ENCODE measurements at regions not wholly inside any gene's neighbourhood (a gene's known extent, or its start where the extent isn't known, plus 50 kb on each side); places are given as distances from the start of the nearest gene placed in this dataset.

DNA sequence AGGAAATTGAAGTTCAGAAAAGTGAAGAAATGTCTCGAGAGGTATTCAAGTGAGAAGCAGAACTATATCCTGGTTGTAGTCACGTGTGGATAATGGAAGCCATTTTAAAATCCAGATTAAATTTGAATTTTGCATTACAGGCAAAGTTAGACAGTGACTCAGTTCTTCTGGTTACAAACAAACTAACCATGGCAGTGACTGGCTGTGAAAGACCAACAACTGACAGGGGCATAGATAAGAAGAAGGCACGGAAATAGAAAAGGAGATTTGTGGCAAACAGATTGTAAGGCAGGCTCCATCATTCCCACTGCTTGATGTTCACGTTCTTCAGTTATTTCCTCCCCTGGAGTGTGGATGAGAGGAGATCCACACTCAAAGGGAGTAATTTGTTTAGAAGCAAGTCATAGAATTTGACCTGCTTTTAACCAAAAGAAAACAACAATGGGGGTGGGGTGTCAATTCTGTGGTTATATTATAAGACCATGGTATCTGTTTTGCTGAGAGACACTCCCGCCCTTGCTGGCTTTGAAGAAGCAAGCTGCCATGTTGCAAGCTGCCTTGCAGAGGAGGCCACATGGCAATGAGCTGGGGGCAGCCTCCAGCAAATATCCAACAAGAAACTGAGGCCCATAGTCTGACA, 795.3 kb downstream of the VRK1 start:
- no peak for DNase-seq (ENCODE audit: low spot score in 2 of 2)
- FAIRE-seq: no peak

- no peak for FAIRE-seq
- no peak for DNase-seq (ENCODE audit: low spot score in 2 of 2)
These were observed 797.1 kb downstream of the VRK1 start for GRCh38 chr14:97594306-97594705.

DNA sequence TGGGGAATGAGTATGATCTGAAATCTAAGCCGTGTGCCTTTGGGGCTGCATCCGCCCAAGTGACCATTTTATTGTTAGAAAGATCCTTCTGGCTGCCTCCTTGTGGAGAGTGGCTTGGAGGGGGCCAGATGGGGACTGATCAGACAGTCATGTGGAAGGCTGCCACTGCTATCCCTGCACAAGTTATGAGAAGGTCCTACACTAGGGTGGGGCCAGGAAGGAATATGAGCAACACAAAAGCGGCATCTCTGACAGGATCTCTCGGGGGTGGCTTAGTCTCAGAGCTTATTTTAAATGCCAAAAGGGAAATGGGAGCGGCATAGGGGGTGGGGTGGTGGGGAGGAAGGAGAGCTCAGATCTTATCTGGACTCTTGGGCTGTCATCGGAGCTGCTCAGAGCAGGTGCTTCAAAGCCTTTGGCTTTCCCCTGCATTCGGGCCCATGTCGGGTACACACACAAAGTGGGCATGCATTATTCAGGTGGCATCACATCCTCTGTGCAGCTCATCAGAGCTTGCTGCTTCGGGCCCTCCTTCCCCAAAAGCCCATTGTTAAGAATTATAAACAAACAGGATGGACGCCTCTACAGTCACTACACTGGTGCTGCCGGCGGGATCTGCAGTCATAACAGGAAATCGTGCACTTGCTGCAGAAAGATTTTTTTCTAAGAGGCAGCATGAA, 805.4 kb downstream of the VRK1 start:
- DNase-seq (ENCODE audit: low spot score in 2 of 2) (no peak), FAIRE-seq (no peak)

- FAIRE-seq: no peak
- DNase-seq (ENCODE audit: low spot score in 2 of 2): no peak
These were observed 806.0 kb downstream of the VRK1 start for GRCh38 chr14:97603201-97603600.

DNA sequence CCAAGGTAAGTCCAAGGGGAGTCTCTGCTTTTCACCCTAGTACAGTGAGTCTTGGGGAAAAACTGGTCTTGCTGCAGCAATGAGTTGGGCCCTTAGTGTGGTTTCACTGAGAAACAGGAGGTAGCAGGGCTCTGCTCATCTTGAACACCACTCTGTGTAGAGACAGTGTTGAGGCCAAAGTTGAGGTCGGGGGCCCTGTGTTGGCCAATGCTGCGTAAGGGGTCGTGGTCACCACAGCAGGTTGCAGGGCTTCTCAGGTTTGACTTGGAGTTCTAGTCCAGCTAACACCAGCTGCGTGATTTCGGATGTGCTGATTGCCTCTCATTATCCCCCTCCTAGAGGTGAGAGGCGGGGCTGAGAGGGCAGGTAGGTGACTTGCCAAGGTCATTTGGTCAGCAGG, 807.5 kb downstream of the VRK1 start:
- no peak for FAIRE-seq
- no peak for DNase-seq (ENCODE audit: low spot score in 2 of 2)

DNA sequence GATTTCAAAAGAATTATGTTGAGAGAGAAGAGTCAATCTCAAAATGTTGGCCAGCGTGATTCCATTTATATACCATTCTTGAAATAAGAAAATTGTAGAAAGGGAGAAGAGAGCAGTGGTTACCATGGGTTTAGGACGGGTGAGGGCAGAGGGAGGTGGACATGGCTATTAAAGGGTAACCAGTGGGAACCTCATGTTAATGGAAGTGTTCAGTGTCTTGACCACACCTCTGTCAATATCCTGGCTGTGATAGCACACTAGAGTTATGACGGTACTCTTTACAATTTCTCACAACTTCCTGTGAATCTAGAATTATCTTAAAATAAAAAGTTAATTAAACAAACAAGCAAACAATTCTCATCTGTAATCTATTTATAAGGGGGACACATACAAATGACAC, 821.2 kb downstream of the VRK1 start:
- FAIRE-seq (no peak), DNase-seq (ENCODE audit: low spot score in 2 of 2) (no peak)

GRCh38 chr14:97618917-97619690, 821.9 kb downstream of the VRK1 start:
- DNase-seq (ENCODE audit: low spot score in 2 of 2) (no peak), FAIRE-seq (no peak)

DNA sequence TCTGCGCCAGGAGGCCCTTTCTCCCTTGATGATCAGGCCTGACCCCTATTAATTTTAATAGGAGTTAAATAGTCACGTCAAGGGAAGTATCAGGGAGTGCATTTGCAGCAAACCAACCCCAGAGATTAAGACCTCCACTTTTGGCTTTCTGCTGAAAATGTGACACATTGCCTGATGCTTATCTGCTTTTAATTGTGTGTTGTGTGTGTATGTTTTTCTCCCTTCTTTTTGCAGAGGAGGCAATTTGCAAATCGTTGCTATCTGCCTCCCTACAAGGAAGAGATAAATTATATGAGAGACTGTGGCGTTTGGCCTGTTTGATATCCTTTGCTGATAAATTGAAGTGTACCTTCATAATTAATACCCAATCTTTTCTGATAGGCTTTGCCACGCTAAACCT, 822.9 kb downstream of the VRK1 start:
- DNase-seq (ENCODE audit: low spot score in 2 of 2) (no peak), FAIRE-seq (no peak)

DNA sequence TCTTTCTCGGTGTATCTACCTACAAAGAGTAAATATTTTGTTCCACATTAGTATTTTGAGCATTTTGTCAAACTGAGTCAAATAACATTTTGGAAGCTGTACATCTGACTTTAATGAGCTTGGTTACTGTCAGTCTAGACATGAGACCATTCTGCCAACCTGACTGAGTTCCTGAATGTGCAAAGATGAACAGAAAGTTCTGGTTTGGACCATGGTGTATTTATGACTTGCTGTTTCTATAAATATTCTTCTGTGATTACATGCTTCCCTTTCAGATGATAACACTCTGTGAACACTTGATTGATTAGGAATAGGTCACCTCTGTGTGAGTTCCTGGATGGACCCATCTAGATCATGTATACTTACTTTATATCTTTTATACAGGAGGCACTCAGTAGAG, 827.8 kb downstream of the VRK1 start:
- no peak for DNase-seq (ENCODE audit: low spot score in 2 of 2)
- FAIRE-seq: no peak

- FAIRE-seq (no peak), DNase-seq (ENCODE audit: low spot score in 2 of 2) (no peak)
These were observed 828.3 kb downstream of the VRK1 start for GRCh38 chr14:97625477-97625876.

DNA sequence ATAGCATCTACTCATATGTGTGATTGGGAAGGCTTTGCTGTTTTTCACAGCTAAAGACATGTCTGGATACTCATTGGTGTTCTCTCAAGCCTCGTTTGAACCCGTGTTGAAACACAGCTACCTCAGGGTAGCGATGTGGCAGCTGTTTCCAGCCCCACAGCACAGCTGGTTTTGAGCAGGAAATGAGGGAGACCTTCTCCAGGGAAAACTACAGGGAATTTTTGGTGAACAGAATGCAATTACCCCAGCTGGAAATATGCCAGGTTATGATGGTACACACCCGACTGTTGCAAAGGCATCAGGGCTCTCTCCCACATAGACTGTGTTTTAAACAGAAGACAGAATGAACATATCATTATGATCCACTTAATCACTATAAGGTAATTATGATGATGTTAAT, 828.9 kb downstream of the VRK1 start:
- FAIRE-seq: no peak
- DNase-seq (ENCODE audit: low spot score in 2 of 2): no peak

GRCh38 chr14:97630249-97630648, 833.1 kb downstream of the VRK1 start:
- DNase-seq (ENCODE audit: low spot score in 2 of 2) (no peak), FAIRE-seq (no peak)

- FAIRE-seq: no peak
- DNase-seq (ENCODE audit: low spot score in 2 of 2): no peak
These were observed 836.1 kb downstream of the VRK1 start for GRCh38 chr14:97633131-97633738.

GRCh38 chr14:97634751-97635150, 837.6 kb downstream of the VRK1 start:
- DNase-seq (ENCODE audit: low spot score in 2 of 2): peak in 1 of 2 donors; percentile 5
- no peak for FAIRE-seq

- FAIRE-seq: no peak
- no peak for DNase-seq (ENCODE audit: low spot score in 2 of 2)
These were observed 841.7 kb downstream of the VRK1 start for GRCh38 chr14:97638864-97639263.

GRCh38 chr14:97640031-97640430, 842.8 kb downstream of the VRK1 start:
- FAIRE-seq: no peak
- DNase-seq (ENCODE audit: low spot score in 2 of 2): no peak

- FAIRE-seq (no peak), DNase-seq (ENCODE audit: low spot score in 2 of 2) (no peak)
These were observed 844.6 kb downstream of the VRK1 start for GRCh38 chr14:97641827-97642226.

DNA sequence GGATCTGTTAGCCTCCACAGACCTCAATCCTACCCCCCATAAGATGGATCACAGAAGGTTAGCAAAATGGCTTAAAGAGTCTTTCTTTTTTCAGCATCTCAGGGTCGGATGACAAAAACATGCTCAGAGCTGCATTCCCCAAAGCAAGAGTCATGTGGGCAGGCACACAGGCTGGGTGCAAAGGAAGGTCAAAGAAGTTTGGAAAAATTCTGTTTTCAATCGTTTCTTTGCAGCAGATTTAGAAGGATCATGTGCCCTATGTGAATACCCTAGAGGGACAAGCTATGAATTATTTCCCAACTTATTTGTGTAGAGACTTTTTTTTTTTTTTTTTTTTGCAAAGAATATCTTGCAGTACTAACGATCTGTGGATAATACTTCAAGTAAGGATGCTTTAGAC, 845.4 kb downstream of the VRK1 start:
- no peak for FAIRE-seq
- DNase-seq (ENCODE audit: low spot score in 2 of 2): no peak

GRCh38 chr14:97644365-97644764, 847.2 kb downstream of the VRK1 start:
- FAIRE-seq: no peak
- DNase-seq (ENCODE audit: low spot score in 2 of 2): no peak

DNA sequence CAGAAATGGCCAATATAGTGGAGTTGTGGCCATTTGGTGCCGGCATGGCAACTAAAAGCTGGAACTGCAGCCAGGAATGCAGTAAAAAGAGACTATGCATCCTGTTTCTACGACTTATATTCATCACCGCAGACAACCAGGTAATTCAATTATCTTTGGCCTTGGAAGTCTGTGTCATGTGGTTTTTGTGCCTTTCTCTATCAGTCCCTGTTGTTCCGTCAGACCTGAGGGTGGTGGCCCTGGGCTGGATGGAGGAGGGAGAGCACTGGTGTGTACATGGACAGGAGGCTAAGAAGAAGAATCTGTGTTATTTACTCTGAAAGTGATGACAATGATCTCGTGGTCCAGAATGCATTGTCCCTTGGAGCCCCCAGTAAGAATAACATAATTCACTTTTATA, 852.6 kb downstream of the VRK1 start:
- FAIRE-seq (no peak), DNase-seq (ENCODE audit: low spot score in 2 of 2) (no peak)

GRCh38 chr14:97655169-97655948, 858.2 kb downstream of the VRK1 start:
- no peak for DNase-seq (ENCODE audit: low spot score in 2 of 2)
- FAIRE-seq: no peak
